H9 (cell line): ENCODE measurements at regions not wholly inside any gene's neighbourhood (a gene's known extent, or its start where the extent isn't known, plus 50 kb on each side); places are given as distances from the start of the nearest gene placed in this dataset.

Source experiments
- DNase-seq: peaks from one replicate; pipeline ENCODE4 v3.0.0-alpha.2; 2017
- H2AFZ ChIP-seq: one replicate; pipeline ENCODE4 v1.6.1; 2013; ENCODE audit warnings: mild to moderate bottlenecking, low read length, control low read depth, moderate library complexity
- H2AK5ac ChIP-seq: 2 replicates; pipeline ENCODE4 v1.6.1; 2013; ENCODE audit warnings: low read length, control low read depth, mixed read lengths; ENCODE audit not compliant: insufficient read length
- H2BK120ac ChIP-seq: one replicate; pipeline ENCODE4 v1.6.1; 2013; ENCODE audit warnings: low read depth, mild to moderate bottlenecking, low read length, control low read depth, inconsistent platforms; ENCODE audit not compliant: poor library complexity, severe bottlenecking
- H2BK12ac ChIP-seq: 2 replicates; pipeline ENCODE4 v1.6.1; 2013; ENCODE audit warnings: low read length, control low read depth, mixed read lengths, low read depth; ENCODE audit not compliant: insufficient read length
- H2BK15ac ChIP-seq: 2 replicates; pipeline ENCODE4 v1.6.1; 2013; ENCODE audit warnings: low read depth, low read length, control low read depth
- H2BK20ac ChIP-seq: one replicate; pipeline ENCODE4 v1.6.1; 2013; ENCODE audit warnings: low read depth, mild to moderate bottlenecking, low read length, control low read depth, inconsistent platforms; ENCODE audit not compliant: poor library complexity, severe bottlenecking
- H2BK5ac ChIP-seq: 2 replicates; pipeline ENCODE4 v1.6.1; 2013; ENCODE audit warnings: low read length, control low read depth, mixed read lengths; ENCODE audit not compliant: insufficient read length
- H3K14ac ChIP-seq: 2 replicates; pipeline ENCODE4 v1.6.1; 2013; ENCODE audit warnings: low read length, control low read depth; ENCODE audit not compliant: insufficient read depth
- H3K18ac ChIP-seq: 2 replicates; pipeline ENCODE4 v1.6.1; 2013; ENCODE audit warnings: low read depth, mild to moderate bottlenecking, mixed read lengths, low read length, control low read depth; ENCODE audit not compliant: insufficient read length
- H3K23ac ChIP-seq: 2 replicates; pipeline ENCODE4 v1.6.1; 2013; ENCODE audit warnings: low read length, control low read depth, mixed read lengths, low read depth; ENCODE audit not compliant: insufficient read length
- H3K23me2 ChIP-seq: 2 replicates; pipeline ENCODE4 v1.6.1; 2013; ENCODE audit warnings: low read depth, mild to moderate bottlenecking, mixed read lengths, low read length, control low read depth; ENCODE audit not compliant: insufficient read length, poor library complexity, severe bottlenecking
- H3K27ac ChIP-seq: 2 replicates; pipeline ENCODE4 v1.5.1; 2013; ENCODE audit warnings: low read length, control low read depth, mixed read lengths, low read depth; ENCODE audit not compliant: insufficient read length
- H3K27me3 ChIP-seq: 2 replicates; pipeline ENCODE4 v1.6.1; 2013; ENCODE audit warnings: low read length, control low read depth, inconsistent platforms; ENCODE audit not compliant: insufficient read depth
- H3K4ac ChIP-seq: 2 replicates; pipeline ENCODE4 v1.6.1; 2013; ENCODE audit warnings: low read depth, mild to moderate bottlenecking, control low read depth, inconsistent platforms, low read length, moderate library complexity
- H3K4me1 ChIP-seq: 2 replicates; pipeline ENCODE4 v1.6.1; 2013; ENCODE audit warnings: low read length, control low read depth, inconsistent platforms; ENCODE audit not compliant: insufficient read depth
- H3K4me2 ChIP-seq: 2 replicates; pipeline ENCODE4 v1.6.1; 2013; ENCODE audit warnings: low read length, control low read depth, mixed read lengths; ENCODE audit not compliant: insufficient read length, insufficient read depth
- H3K56ac ChIP-seq: 2 replicates; pipeline ENCODE4 v1.6.1; 2013; ENCODE audit warnings: low read depth, mild to moderate bottlenecking, mixed read lengths, low read length, control low read depth; ENCODE audit not compliant: insufficient read length
- H3K79me1 ChIP-seq: 2 replicates; pipeline ENCODE4 v1.6.1; 2013; ENCODE audit warnings: low read depth, mild to moderate bottlenecking, moderate library complexity, low read length, control low read depth, inconsistent platforms; ENCODE audit not compliant: insufficient read depth, poor library complexity, severe bottlenecking
- H3K79me2 ChIP-seq: 2 replicates; pipeline ENCODE4 v1.6.1; 2013; ENCODE audit warnings: low read length, control low read depth, inconsistent platforms; ENCODE audit not compliant: insufficient read depth
- H3K9ac ChIP-seq: 2 replicates; pipeline ENCODE4 v1.6.1; 2013; ENCODE audit warnings: low read length, control low read depth, mixed read lengths; ENCODE audit not compliant: insufficient read length; ENCODE audit errors: extremely low read depth
- H3K9me3 ChIP-seq: one replicate; pipeline ENCODE4 v1.6.1; 2013; ENCODE audit warnings: low read depth, low read length, inconsistent platforms; ENCODE audit not compliant: control insufficient read depth
- H3T11ph ChIP-seq: one replicate; pipeline ENCODE4 v1.6.1; 2013; ENCODE audit warnings: mild to moderate bottlenecking, low read length, control low read depth, inconsistent platforms
- H4K20me1 ChIP-seq: one replicate; pipeline ENCODE4 v1.6.1; 2013; ENCODE audit not compliant: control insufficient read depth, insufficient read length, insufficient read depth
- H4K5ac ChIP-seq: 2 replicates; pipeline ENCODE4 v1.6.1; 2013; ENCODE audit warnings: low read depth, mild to moderate bottlenecking, mixed read lengths, low read length, control low read depth; ENCODE audit not compliant: insufficient read length
- H4K8ac ChIP-seq: replicated peaks from 2 replicates; pipeline ENCODE4 v1.6.1; 2013; ENCODE audit warnings: low read length, control low read depth, mixed read lengths, low read depth; ENCODE audit not compliant: insufficient read length
- H4K91ac ChIP-seq: 2 replicates; pipeline ENCODE4 v1.6.1; 2013; ENCODE audit warnings: low read depth, mild to moderate bottlenecking, moderate library complexity, mixed read lengths, low read length, control low read depth; ENCODE audit not compliant: insufficient read length
- H3K27ac Mint-ChIP-seq, 3 experiments: 2 replicates in 2 of 3; 3 replicates in 1 of 3; pipeline ENCODE4 v1.8.0; 2020 to 2021; ENCODE audit warnings: mixed read lengths in 3 of 3, mild to moderate bottlenecking in 1 of 3, moderate library complexity in 1 of 3
- H3K27me3 Mint-ChIP-seq: 2 replicates; pipeline ENCODE4 v1.8.0; 2021; ENCODE audit warnings: low read depth, mild to moderate bottlenecking, moderate library complexity, mixed read lengths
- H3K36me3 Mint-ChIP-seq, 3 experiments: 2 replicates in 2 of 3; 3 replicates in 1 of 3; pipeline ENCODE4 v1.8.0; 2020 to 2021; ENCODE audit warnings: low read depth in 3 of 3, mixed read lengths in 3 of 3; ENCODE audit not compliant: insufficient read depth in 1 of 3
- H3K4me1 Mint-ChIP-seq, 2 experiments: 2 replicates each; pipeline ENCODE4 v1.8.0; 2020; ENCODE audit warnings: mixed read lengths in 2 of 2
- H3K4me3 Mint-ChIP-seq, 2 experiments: 2 replicates in 1 of 2; 3 replicates in 1 of 2; pipeline ENCODE4 v1.8.0; 2020 to 2021; ENCODE audit warnings: mild to moderate bottlenecking in 2 of 2, mixed read lengths in 2 of 2, moderate library complexity in 1 of 2
- H3K9me3 Mint-ChIP-seq, 2 experiments: 2 replicates in 1 of 2; 3 replicates in 1 of 2; pipeline ENCODE4 v1.8.0; 2020; ENCODE audit warnings: mild to moderate bottlenecking in 2 of 2, mixed read lengths in 2 of 2, moderate library complexity in 1 of 2
- CTCF ChIP-seq: fragments of 200-600 bp; sonication (generic); conservative IDR thresholded peaks from 3 replicates; pipeline ENCODE4 v1.8.0; 2021; ENCODE audit warnings: antibody characterized with exemption, mild to moderate bottlenecking
- WGBS: extraction: QIAGEN DNeasy Blood & Tissue Kit; methylation state at CpG from one replicate; pipeline ENCODE4 v1.1.7; 2013; ENCODE audit warnings: missing lambda C conversion rate, low lambda C conversion rate, mixed read lengths; ENCODE audit not compliant: insufficient read length; ENCODE audit errors: extremely low coverage; 5-methylcytosine and 5-hydroxymethylcytosine counted together

GRCh38 chrX:87805829-87806490 lies 288.4 kb downstream of the KLHL4 start:
- H3K36me3 Mint-ChIP-seq: peaks cover 0 to 5% (median 0%) of the 10 kb centered on the region in 3 experiments; a peak in 2 of 7 replicates
- H3K23me2 ChIP-seq: no peaks in the 10 kb centered on the region
- no peaks in the 10 kb centered on the region for H3K27me3 Mint-ChIP-seq
- no peaks in the 10 kb centered on the region for H3K79me1 ChIP-seq
- no peak for DNase-seq
- H3K14ac ChIP-seq: no peak overlapping the region
- H4K8ac ChIP-seq: no peak overlapping the region
- no peak overlapping the region for H2BK15ac ChIP-seq
- H3K4me1 ChIP-seq: peaks cover 3% of the 10 kb centered on the region; the same call in 1 of the 2 replicates
- no peak overlapping the region for H2BK5ac ChIP-seq
- no peaks in the 10 kb centered on the region for H3K9me3 ChIP-seq
- no peak overlapping the region for H3K56ac ChIP-seq
- peak overlapping the region in 1 of 3 experiments; percentile 82; a peak in 1 of 7 replicates for H3K27ac Mint-ChIP-seq
- H2BK20ac ChIP-seq: no peak overlapping the region
- H3K18ac ChIP-seq: no peak overlapping the region
- H4K20me1 ChIP-seq: no peaks in the 10 kb centered on the region
- H3K23ac ChIP-seq: no peak overlapping the region
- H2BK120ac ChIP-seq: no peak overlapping the region
- H3K4me1 Mint-ChIP-seq: peaks cover 16 to 17% of the 10 kb centered on the region in 2 experiments
- no peak overlapping the region for H3K4ac ChIP-seq
- no peak overlapping the region for H2BK12ac ChIP-seq
- H4K5ac ChIP-seq: no peak overlapping the region
- H3K9me3 Mint-ChIP-seq: peaks cover 0 to 2% of the 10 kb centered on the region in 2 experiments; a peak in 1 of 5 replicates
- H2AK5ac ChIP-seq: no peak overlapping the region
- no peak overlapping the region for H3K27ac ChIP-seq
- no peak overlapping the region for H4K91ac ChIP-seq
- H3K79me2 ChIP-seq: no peaks in the 10 kb centered on the region
- no peak for TF ChIP-seq CTCF
- no peak overlapping the region for H3K4me3 Mint-ChIP-seq
- H3T11ph ChIP-seq: no peak overlapping the region
- H3K9ac ChIP-seq: no peak overlapping the region
- no CpG with 5 or more reads among the region's 5 CpGs for WGBS
- no peaks in the 10 kb centered on the region for H3K27me3 ChIP-seq
- H2AFZ ChIP-seq: no peak overlapping the region
- H3K4me2 ChIP-seq: no peak overlapping the region
